SK-N-SH treated with all-trans-retinoic acid at 6 μM for 48 hours (cell line): ENCODE measurements at regions not wholly inside any gene's neighbourhood (a gene's known extent, or its start where the extent isn't known, plus 50 kb on each side); places are given as distances from the start of the nearest gene placed in this dataset.
"Not testable (repeated sequence)": the region's sequence is repeated elsewhere in the genome, so short reads cannot be mapped to it uniquely, and the experiment has no call there.

Experiments
- ATAC-seq: fragments of 200-7000 bp; cut with Tn5 transposase; 3 replicates; pipeline ENCODE4 v1.9.1; 2020; ENCODE audit warnings: mild to moderate bottlenecking, moderate library complexity
- ARNTL ChIP-seq: fragments of 450-650 bp; formaldehyde crosslinking; IDR thresholded peaks from 2 replicates; pipeline ENCODE4 v1.5.0; 2020; ENCODE audit warnings: low read depth, mild to moderate bottlenecking, moderate library complexity, borderline replicate concordance
- BACH2 ChIP-seq: fragments of 250-450 bp; sonication (Bioruptor Pico); IDR thresholded peaks from 2 replicates; pipeline ENCODE4 v1.9.0; 2021; ENCODE audit warnings: mild to moderate bottlenecking, borderline replicate concordance
- CREB5 ChIP-seq: fragments of 250-450 bp; sonication (Bioruptor Pico); IDR thresholded peaks from 2 replicates; pipeline ENCODE4 v1.5.1; 2020; ENCODE audit warnings: low read depth, mild to moderate bottlenecking, moderate library complexity
- CSDC2 ChIP-seq: fragments of 250-450 bp; sonication (Bioruptor Pico); IDR thresholded peaks from 2 replicates; pipeline ENCODE4 v1.5.0; 2020; ENCODE audit warnings: mild to moderate bottlenecking, moderate library complexity
- CSRNP3 ChIP-seq: fragments of 250-450 bp; sonication (Bioruptor Pico); IDR thresholded peaks from 2 replicates; pipeline ENCODE4 v1.5.1; 2021; ENCODE audit warnings: mild to moderate bottlenecking, moderate library complexity
- ESRRG ChIP-seq: fragments of 250-450 bp; sonication (Bioruptor Pico); IDR thresholded peaks from 2 replicates; pipeline ENCODE4 v1.6.1; 2021; ENCODE audit warnings: mild to moderate bottlenecking
- GLIS3 ChIP-seq: fragments of 250-450 bp; sonication (Bioruptor Pico); IDR thresholded peaks from 2 replicates; pipeline ENCODE4 v1.5.0; 2020; ENCODE audit warnings: mild to moderate bottlenecking, moderate library complexity
- ISL1 ChIP-seq: fragments of 250-450 bp; sonication (Bioruptor Pico); IDR thresholded peaks from 2 replicates; pipeline ENCODE4 v2.1.2; 2022; ENCODE audit warnings: mild to moderate bottlenecking, moderate library complexity
- OSR1 ChIP-seq: fragments of 250-450 bp; sonication (Bioruptor Pico); IDR thresholded peaks from 2 replicates; pipeline ENCODE4 v1.8.0; 2022; ENCODE audit warnings: moderate library complexity, mild to moderate bottlenecking, inconsistent platforms
- PATZ1 ChIP-seq: fragments of 250-450 bp; sonication (Bioruptor Pico); IDR thresholded peaks from 2 replicates; pipeline ENCODE4 v1.8.0; 2020; ENCODE audit warnings: mild to moderate bottlenecking, moderate library complexity, borderline replicate concordance
- POU6F1 ChIP-seq: fragments of 250-450 bp; sonication (Bioruptor Pico); IDR thresholded peaks from 2 replicates; pipeline ENCODE4 v1.8.0; 2021; ENCODE audit warnings: low read depth, mild to moderate bottlenecking, moderate library complexity, borderline replicate concordance
- PPARA ChIP-seq: fragments of 250-450 bp; sonication (Bioruptor Pico); IDR thresholded peaks from 2 replicates; pipeline ENCODE4 v1.5.0; 2020; ENCODE audit warnings: mild to moderate bottlenecking, borderline replicate concordance
- SNAI2 ChIP-seq: fragments of 250-450 bp; sonication (Bioruptor Pico); IDR thresholded peaks from 2 replicates; pipeline ENCODE4 v1.5.0; 2020; ENCODE audit warnings: mild to moderate bottlenecking, moderate library complexity
- TCF4 ChIP-seq: fragments of 250-450 bp; sonication (Bioruptor Pico); IDR thresholded peaks from 2 replicates; pipeline ENCODE4 v1.8.0; 2021; ENCODE audit warnings: mild to moderate bottlenecking, moderate library complexity, borderline replicate concordance
- TOX ChIP-seq: fragments of 250-450 bp; sonication (Bioruptor Pico); IDR thresholded peaks from 2 replicates; pipeline ENCODE4 v1.8.0; 2021; ENCODE audit warnings: mild to moderate bottlenecking, moderate library complexity, borderline replicate concordance
- ZC3H10 ChIP-seq: fragments of 250-450 bp; sonication (Bioruptor Pico); IDR thresholded peaks from 2 replicates; pipeline ENCODE4 v1.5.1; 2021; ENCODE audit warnings: mild to moderate bottlenecking, moderate library complexity
- ZFP3 ChIP-seq: fragments of 250-450 bp; sonication (Bioruptor Pico); IDR thresholded peaks from 2 replicates; pipeline ENCODE4 v1.5.0; 2020; ENCODE audit warnings: mild to moderate bottlenecking, moderate library complexity
- ZFP30 ChIP-seq: fragments of 450-650 bp; formaldehyde crosslinking; IDR thresholded peaks from 2 replicates; pipeline ENCODE4 v1.5.0; 2022; ENCODE audit warnings: mild to moderate bottlenecking, moderate library complexity
- ZNF565 ChIP-seq: fragments of 450-650 bp; formaldehyde crosslinking; conservative IDR thresholded peaks from 2 replicates; pipeline ENCODE4 v1.5.0; 2020; ENCODE audit warnings: low read depth, mild to moderate bottlenecking, moderate library complexity
- ZNF70 ChIP-seq: fragments of 450-650 bp; formaldehyde crosslinking; IDR thresholded peaks from 2 replicates; pipeline ENCODE4 v1.5.0; 2020; ENCODE audit warnings: mild to moderate bottlenecking, moderate library complexity
- ZNF8 ChIP-seq: fragments of 450-650 bp; formaldehyde crosslinking; IDR thresholded peaks from 2 replicates; pipeline ENCODE4 v1.5.0; 2020; ENCODE audit warnings: mild to moderate bottlenecking, moderate library complexity

GRCh38 chr11:92083123-92083522, 141.5 kb upstream of the FAT3 start (continued):
- TF ChIP-seq CREB5 (no peak), POU6F1 (CRISPR knock-in tag) (no peak), CSDC2 (CRISPR knock-in tag) (no peak), TOX (CRISPR knock-in tag) (no peak), SNAI2 (no peak)

GRCh38 chr11:92082652-92083051, 142.0 kb upstream of the FAT3 start:
- TF ChIP-seq ZNF8 (CRISPR knock-in tag) (no peak), ZFP3 (no peak), PATZ1 (CRISPR knock-in tag) (no peak), CREB5 (no peak), ISL1 (CRISPR knock-in tag) (no peak), GLIS3 (CRISPR knock-in tag) (no peak), ZFP30 (CRISPR knock-in tag) (no peak), PPARA (CRISPR knock-in tag) (no peak), ZNF565 (CRISPR knock-in tag) (no peak), SNAI2 (no peak), ESRRG (CRISPR knock-in tag) (no peak), TOX (CRISPR knock-in tag) (no peak), ZC3H10 (CRISPR knock-in tag) (no peak), CSDC2 (CRISPR knock-in tag) (no peak), TCF4 (CRISPR knock-in tag) (no peak)
- ATAC-seq = no peak

GRCh38 chr11:92074498-92074897, 150.1 kb upstream of the FAT3 start:
- not testable (repeated sequence) for ATAC-seq

GRCh38 chr11:92071660-92072059, 153.0 kb upstream of the FAT3 start:
- ATAC-seq = no peak
- TF ChIP-seq TOX (CRISPR knock-in tag) = no peak
- no peak for TF ChIP-seq ESRRG (CRISPR knock-in tag)
- no peak for TF ChIP-seq TCF4 (CRISPR knock-in tag)
- no peak for TF ChIP-seq SNAI2
- no peak for TF ChIP-seq ZNF70 (CRISPR knock-in tag)
- no peak for TF ChIP-seq ISL1 (CRISPR knock-in tag)
- TF ChIP-seq CREB5 = no peak
- TF ChIP-seq ARNTL (CRISPR knock-in tag) = no peak
- no peak for TF ChIP-seq PPARA (CRISPR knock-in tag)
- no peak for TF ChIP-seq GLIS3 (CRISPR knock-in tag)
- no peak for TF ChIP-seq BACH2
- TF ChIP-seq CSRNP3 (CRISPR knock-in tag) = no peak
- no peak for TF ChIP-seq ZNF8 (CRISPR knock-in tag)
- TF ChIP-seq CSDC2 (CRISPR knock-in tag) = no peak
- TF ChIP-seq ZFP30 (CRISPR knock-in tag) = no peak
- TF ChIP-seq ZNF565 (CRISPR knock-in tag) = no peak
- TF ChIP-seq OSR1 = no peak
- no peak for TF ChIP-seq PATZ1 (CRISPR knock-in tag)
- TF ChIP-seq POU6F1 (CRISPR knock-in tag) = no peak
